Activated CD4-positive, alpha-beta memory T cell treated with anti-CD3 and anti-CD28 coated beads, Interleukin-2, amount 10 ng/mL, durations not matched to agents 7 days and 5 days (primary cell): ENCODE measurements at regions not wholly inside any gene's neighbourhood (a gene's known extent, or its start where the extent isn't known, plus 50 kb on each side); places are given as distances from the start of the nearest gene placed in this dataset.

Source experiments
- CTCF ChIA-PET: fragments of 350-600 bp; sonication (Branson Sonifier 250); formaldehyde crosslinking; loops from one replicate; lab custom pipeline; 2021; ENCODE audit warnings: antibody characterized with exemption, inconsistent platforms; lab: Charles Lee
- POLR2A ChIA-PET: fragments of 350-600 bp; sonication (Branson Sonifier 250); formaldehyde crosslinking; loops from one replicate; lab custom pipeline; 2021; ENCODE audit warnings: antibody characterized with exemption; lab: Charles Lee
- DNase-seq: peaks from one replicate; pipeline ENCODE4 v3.0.0-alpha.2; 2020
- H3K27ac Mint-ChIP-seq: one replicate; pipeline ENCODE4 v1.8.0; 2021; ENCODE audit warnings: mild to moderate bottlenecking, mixed read lengths
- H3K27me3 Mint-ChIP-seq: one replicate; pipeline ENCODE4 v1.8.0; 2021; ENCODE audit warnings: mixed read lengths
- H3K36me3 Mint-ChIP-seq: one replicate; pipeline ENCODE4 v1.8.0; 2021; ENCODE audit warnings: low read depth, mixed read lengths
- H3K4me1 Mint-ChIP-seq: one replicate; pipeline ENCODE4 v1.8.0; 2021; ENCODE audit warnings: mixed read lengths
- H3K4me3 Mint-ChIP-seq: one replicate; pipeline ENCODE4 v1.8.0; 2021; ENCODE audit warnings: mild to moderate bottlenecking, mixed read lengths
- H3K9me3 Mint-ChIP-seq: one replicate; pipeline ENCODE4 v1.8.0; 2021; ENCODE audit warnings: mixed read lengths

DNA sequence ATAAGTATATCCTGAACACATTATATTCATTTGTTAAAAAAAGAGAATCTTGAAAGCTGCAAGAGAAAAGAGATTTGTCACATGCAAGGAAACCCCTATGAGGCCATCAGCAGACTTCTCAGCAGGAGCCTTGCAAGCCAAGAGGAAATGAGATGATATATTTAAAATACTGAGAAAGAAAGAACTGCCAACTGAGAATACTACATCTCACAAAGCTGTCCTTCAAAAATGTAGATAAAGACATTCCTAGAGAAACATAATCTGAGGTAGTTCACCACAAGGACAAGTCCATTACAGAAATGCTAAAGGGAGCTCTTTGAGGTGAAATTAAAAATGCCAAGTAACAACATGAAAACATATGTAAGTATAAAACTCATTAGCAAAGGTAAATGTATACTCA, 224.4 kb upstream of the MBL2 start:
- no peak for DNase-seq
- no peak overlapping the region for H3K4me3 Mint-ChIP-seq
- no peak overlapping the region for H3K27ac Mint-ChIP-seq
- H3K27me3 Mint-ChIP-seq: no peaks in the 10 kb centered on the region
- no peaks in the 10 kb centered on the region for H3K36me3 Mint-ChIP-seq
- H3K4me1 Mint-ChIP-seq: no peaks in the 10 kb centered on the region
- ChIA-PET POLR2A (no interaction called here), CTCF (no interaction called here)
- peaks cover 4% of the 10 kb centered on the region for H3K9me3 Mint-ChIP-seq

DNA sequence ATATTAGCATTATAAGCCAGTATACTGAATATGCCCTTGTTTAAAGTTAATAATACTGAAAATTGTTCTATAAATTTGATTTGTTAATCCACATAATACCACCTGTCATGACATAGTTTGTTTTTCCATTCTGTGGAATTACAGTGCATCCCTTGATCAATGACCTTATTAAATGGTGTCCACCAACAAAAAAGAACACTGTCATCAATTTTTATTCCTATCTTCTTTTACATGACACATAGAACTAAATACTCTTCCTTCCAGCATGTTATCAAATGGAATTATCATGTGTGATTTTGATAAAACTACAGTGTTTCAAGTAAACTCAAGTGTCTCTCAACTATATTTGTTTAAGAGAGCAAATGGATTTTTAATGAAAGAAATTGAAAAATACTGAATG, 221.8 kb upstream of the MBL2 start:
- no peak overlapping the region for H3K27ac Mint-ChIP-seq
- DNase-seq: no peak
- no peaks in the 10 kb centered on the region for H3K27me3 Mint-ChIP-seq
- CTCF ChIA-PET: no interaction called here
- H3K4me1 Mint-ChIP-seq: no peaks in the 10 kb centered on the region
- peaks cover 6% of the 10 kb centered on the region for H3K9me3 Mint-ChIP-seq
- H3K36me3 Mint-ChIP-seq: no peaks in the 10 kb centered on the region
- POLR2A ChIA-PET: no interaction called here
- H3K4me3 Mint-ChIP-seq: no peak overlapping the region

DNA sequence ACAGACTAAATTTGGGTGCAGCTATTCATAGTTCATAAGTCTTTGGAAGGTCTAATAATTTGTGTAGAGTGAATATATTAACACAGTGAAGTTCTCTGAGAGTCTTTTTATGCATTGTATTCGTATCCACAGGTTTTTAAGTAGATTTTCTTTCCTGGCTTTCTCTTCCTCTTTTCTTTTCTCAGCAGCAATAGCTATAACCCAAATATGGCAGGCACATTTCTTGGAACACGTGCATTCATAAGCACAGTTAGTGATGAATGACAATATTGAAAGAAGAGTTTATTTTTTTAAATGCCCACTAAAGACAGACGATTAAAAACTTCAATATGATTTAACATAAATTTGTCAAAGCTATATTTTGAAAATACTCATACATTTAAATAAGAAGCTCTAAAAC, 220.5 kb upstream of the MBL2 start:
- ChIA-PET POLR2A (no interaction called here), CTCF (no interaction called here)
- H3K27ac Mint-ChIP-seq: no peak overlapping the region
- no peak overlapping the region for H3K4me3 Mint-ChIP-seq
- H3K27me3 Mint-ChIP-seq: no peaks in the 10 kb centered on the region
- no peak for DNase-seq
- H3K9me3 Mint-ChIP-seq: peaks cover 6% of the 10 kb centered on the region
- H3K4me1 Mint-ChIP-seq: no peaks in the 10 kb centered on the region
- H3K36me3 Mint-ChIP-seq: no peaks in the 10 kb centered on the region

DNA sequence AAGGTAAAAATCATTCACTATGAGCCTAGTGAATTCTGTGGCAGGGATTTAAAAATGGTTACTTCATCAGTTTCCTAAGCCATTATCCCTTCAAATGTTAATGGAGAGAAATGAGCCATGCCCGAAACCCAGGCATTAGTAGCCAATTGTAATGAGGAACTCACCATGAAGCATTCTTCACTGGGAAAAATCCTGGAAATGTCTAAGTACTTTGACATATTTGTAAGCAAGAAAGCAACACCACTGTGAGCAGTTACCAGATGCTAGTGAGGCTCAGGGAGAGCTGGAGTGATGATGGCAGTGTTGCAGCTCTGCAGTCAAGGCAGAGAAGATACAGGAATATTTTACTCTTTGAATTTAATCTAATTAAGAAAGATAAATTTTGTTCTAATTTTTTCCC, 220.0 kb upstream of the MBL2 start:
- H3K36me3 Mint-ChIP-seq: no peaks in the 10 kb centered on the region
- POLR2A ChIA-PET: no interaction called here
- CTCF ChIA-PET: no interaction called here
- peaks cover 6% of the 10 kb centered on the region for H3K9me3 Mint-ChIP-seq
- H3K4me1 Mint-ChIP-seq: no peaks in the 10 kb centered on the region
- DNase-seq: no peak
- H3K27ac Mint-ChIP-seq: no peak overlapping the region
- no peak overlapping the region for H3K4me3 Mint-ChIP-seq
- H3K27me3 Mint-ChIP-seq: no peaks in the 10 kb centered on the region

DNA sequence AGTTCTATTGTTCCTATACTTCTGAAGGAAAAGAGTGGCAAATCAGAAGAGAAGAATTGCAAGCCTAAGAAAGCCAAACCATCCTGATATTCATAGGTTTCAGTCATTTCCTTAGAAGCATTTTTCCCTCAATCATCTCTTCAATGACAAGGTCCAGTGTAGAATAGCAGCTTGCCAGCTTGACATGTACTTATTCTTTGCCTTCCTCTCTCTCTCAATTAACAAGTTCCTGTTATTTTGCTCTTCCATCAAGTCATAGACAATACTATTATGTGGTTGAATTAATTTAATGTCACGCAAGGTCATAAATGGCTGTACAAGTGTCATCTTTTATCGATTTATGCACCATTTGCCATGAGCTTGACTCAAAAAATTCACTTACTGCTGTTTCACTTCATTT, 216.3 kb upstream of the MBL2 start:
- Mint-ChIP-seq H3K9me3 (peaks cover 2% of the 10 kb centered on the region), H3K27ac (no peak overlapping the region), H3K4me1 (no peaks in the 10 kb centered on the region), H3K27me3 (no peaks in the 10 kb centered on the region), H3K36me3 (no peaks in the 10 kb centered on the region), H3K4me3 (no peak overlapping the region)
- CTCF ChIA-PET: no interaction called here
- no peak for DNase-seq
- POLR2A ChIA-PET: no interaction called here

DNA sequence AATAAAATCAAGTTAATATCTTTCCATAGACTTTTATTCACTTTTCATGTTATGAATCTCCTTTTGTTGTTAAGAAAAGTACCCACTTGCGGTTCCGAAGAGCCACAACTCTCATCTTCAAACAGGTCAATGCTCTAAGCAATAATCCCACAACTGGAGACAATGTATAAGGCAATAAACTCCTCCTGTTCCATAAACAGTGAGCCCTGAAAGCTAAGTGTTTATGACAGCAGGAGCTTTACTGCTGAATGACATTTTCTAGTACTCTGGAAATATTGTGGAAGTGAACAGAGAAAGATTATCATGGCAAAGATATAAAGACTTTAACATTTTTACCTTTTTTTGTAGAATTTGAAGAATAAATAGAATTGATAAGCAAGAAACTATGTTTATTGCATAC, 213.5 kb upstream of the MBL2 start:
- Mint-ChIP-seq H3K4me1 (no peaks in the 10 kb centered on the region), H3K27ac (no peak overlapping the region), H3K4me3 (no peak overlapping the region), H3K9me3 (peaks cover 2% of the 10 kb centered on the region), H3K27me3 (no peaks in the 10 kb centered on the region), H3K36me3 (no peaks in the 10 kb centered on the region)
- CTCF ChIA-PET: no interaction called here
- DNase-seq: no peak
- POLR2A ChIA-PET: no interaction called here

DNA sequence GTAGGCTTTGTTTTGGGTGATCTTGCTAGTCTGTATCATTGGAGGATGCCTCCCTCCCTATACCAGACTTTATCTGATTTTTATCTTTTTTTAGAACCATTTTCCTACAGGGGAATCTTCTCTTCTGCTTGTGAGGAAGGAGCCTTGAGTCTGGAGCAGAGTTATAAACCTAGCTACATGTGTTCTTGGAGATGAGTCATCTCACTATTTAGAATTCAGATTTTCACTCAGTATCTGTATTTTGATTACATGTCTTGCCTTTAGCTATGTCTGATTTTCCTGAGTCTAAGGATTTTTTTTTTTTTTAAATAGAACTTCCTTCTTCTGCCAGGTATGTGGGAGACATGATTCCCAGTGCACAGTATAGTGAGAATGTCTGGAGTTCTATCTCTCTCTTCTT, 211.6 kb upstream of the MBL2 start:
- Mint-ChIP-seq H3K4me1 (no peaks in the 10 kb centered on the region), H3K27ac (no peak overlapping the region), H3K4me3 (no peak overlapping the region), H3K9me3 (no peaks in the 10 kb centered on the region), H3K36me3 (no peaks in the 10 kb centered on the region), H3K27me3 (no peaks in the 10 kb centered on the region)
- CTCF ChIA-PET: no interaction called here
- DNase-seq: no peak
- POLR2A ChIA-PET: no interaction called here

DNA sequence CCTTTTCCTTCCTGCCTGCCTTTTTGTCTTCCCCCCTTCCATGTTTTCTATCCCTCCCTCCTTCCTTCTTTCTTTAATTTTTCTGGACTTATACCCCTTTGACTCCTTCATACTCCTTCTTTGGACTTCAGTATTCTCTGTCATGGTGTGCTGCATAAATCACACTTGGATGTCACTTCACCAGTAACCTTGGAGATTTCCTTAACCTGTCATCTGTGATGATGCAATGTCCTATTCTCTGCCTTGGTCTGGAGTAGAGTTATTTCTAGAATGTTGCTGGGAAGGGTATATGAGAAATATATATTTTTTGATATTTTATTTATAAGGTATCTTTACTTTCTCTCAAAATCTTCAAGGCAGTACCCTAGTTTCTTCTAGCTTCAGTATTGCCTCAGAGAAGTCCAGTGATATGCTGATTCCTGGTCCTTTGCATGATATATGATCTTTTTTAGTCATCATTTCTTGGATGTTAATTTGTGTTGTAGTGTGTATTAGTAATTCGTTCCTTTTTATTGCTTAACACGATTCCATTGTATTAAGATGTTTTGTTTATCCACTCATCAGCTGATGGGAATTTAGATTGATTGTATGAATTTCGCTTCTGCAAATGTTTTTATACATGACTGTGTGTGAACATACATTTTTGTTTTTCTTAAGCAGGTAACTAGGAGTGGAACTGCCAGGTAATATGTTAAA, 206.9 kb upstream of the MBL2 start:
- CTCF ChIA-PET: no interaction called here
- H3K4me1 Mint-ChIP-seq: no peaks in the 10 kb centered on the region

DNA sequence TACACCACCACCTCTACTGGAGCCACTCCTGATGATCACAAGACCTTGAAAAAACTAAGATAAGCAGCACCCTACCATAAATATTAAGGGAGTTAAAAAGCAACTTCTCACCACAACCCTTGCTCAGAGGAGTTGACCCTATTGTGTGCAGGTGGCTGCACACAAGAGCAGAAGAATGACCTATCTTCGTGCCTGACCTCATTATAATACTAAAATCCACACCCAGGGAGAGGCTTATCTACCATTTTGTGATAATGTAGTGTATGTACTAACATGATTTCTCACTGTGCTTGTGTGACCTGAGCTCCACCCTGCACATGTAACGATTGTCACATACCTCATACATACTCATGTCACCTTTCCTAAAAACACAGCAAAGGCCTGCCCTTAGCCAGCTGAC, 205.0 kb upstream of the MBL2 start:
- ChIA-PET CTCF (no interaction called here), POLR2A (no interaction called here)
- no peak for DNase-seq
- H3K27me3 Mint-ChIP-seq: no peaks in the 10 kb centered on the region
- H3K36me3 Mint-ChIP-seq: no peaks in the 10 kb centered on the region
- H3K9me3 Mint-ChIP-seq: peaks cover 11% of the 10 kb centered on the region
- H3K27ac Mint-ChIP-seq: no peak overlapping the region
- no peak overlapping the region for H3K4me3 Mint-ChIP-seq
- no peaks in the 10 kb centered on the region for H3K4me1 Mint-ChIP-seq

More for the DNA sequence above, 206.9 kb upstream of the MBL2 start:
- H3K27me3 Mint-ChIP-seq: no peaks in the 10 kb centered on the region
- H3K27ac Mint-ChIP-seq: no peak overlapping the region
- peaks cover 4% of the 10 kb centered on the region for H3K9me3 Mint-ChIP-seq
- POLR2A ChIA-PET: no interaction called here
- H3K4me3 Mint-ChIP-seq: no peak overlapping the region
- H3K36me3 Mint-ChIP-seq: no peaks in the 10 kb centered on the region
- no peak for DNase-seq

DNA sequence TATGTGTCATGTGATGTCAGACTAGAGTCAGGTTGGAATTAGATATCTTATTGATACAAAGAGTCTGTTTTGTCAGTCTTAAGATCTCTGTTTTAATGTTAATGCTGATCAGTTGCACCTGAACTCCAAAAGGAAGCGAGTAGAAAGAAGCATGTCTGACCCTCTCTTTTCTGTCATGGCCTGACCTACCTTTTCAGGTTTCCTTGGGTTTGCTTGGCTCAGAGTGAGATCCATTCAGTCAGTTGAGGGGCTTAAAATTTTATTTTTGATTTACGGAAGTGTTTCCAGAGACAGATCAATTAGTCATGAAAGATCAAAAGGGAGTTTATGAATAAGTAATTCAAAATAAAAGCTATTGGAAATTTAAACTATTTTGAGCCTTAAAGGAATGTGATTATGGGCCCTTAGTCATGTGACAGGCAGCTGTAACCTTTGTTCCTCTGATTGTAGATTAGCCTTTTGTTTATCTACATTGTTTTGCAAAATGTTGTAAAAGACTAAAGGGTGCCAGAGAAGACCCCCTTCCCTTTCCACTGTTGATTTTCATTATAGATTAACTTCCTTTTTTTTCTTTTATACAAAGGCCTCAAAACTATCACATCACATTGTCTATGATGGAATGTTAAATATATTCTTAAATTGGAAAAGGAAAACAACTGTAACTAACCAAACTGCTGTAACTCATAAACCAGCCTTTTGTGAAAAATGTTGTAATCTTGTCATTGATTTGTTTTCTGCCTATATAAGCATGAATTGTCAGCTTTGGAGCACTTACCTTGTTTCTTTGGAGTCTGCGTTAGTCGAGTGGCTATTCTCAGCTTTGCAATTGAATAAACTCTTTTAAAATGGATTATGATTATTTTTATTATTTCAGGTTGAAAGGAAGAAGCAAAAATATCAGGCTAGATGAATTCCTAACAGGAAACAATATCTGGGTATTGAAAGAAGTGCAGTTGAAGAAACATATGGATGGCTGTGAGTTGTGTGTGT, 195.5 kb upstream of the MBL2 start:
- ChIA-PET POLR2A (no interaction called here), CTCF (no interaction called here)
- Mint-ChIP-seq H3K36me3 (no peaks in the 10 kb centered on the region), H3K4me1 (no peaks in the 10 kb centered on the region), H3K27ac (no peak overlapping the region), H3K4me3 (no peak overlapping the region), H3K9me3 (peaks cover 13% of the 10 kb centered on the region), H3K27me3 (no peaks in the 10 kb centered on the region)
- DNase-seq: no peak

DNA sequence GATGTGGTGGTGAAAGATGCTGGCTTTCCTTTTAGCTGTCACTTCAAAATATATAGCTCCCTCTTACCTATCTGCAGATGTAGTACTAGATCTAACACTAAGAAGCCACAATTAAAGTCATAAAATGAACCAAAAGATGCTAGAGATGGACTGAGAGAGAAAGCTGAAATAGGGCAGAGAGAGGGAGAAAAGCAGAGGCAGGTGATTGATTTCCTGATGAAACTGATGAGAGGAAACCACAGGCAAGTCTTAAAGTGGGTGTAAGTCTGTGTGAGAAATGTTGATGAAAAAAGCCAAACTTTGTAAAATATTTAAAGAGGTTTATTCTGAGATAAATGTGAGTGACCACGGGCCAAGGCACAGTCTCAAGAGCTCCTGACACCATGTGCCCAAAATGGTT, 194.3 kb upstream of the MBL2 start:
- Mint-ChIP-seq H3K4me3 (no peak overlapping the region), H3K27me3 (no peaks in the 10 kb centered on the region), H3K27ac (no peak overlapping the region), H3K9me3 (peaks cover 9% of the 10 kb centered on the region), H3K36me3 (no peaks in the 10 kb centered on the region), H3K4me1 (no peaks in the 10 kb centered on the region)
- ChIA-PET CTCF (no interaction called here), POLR2A (no interaction called here)
- no peak for DNase-seq

DNA sequence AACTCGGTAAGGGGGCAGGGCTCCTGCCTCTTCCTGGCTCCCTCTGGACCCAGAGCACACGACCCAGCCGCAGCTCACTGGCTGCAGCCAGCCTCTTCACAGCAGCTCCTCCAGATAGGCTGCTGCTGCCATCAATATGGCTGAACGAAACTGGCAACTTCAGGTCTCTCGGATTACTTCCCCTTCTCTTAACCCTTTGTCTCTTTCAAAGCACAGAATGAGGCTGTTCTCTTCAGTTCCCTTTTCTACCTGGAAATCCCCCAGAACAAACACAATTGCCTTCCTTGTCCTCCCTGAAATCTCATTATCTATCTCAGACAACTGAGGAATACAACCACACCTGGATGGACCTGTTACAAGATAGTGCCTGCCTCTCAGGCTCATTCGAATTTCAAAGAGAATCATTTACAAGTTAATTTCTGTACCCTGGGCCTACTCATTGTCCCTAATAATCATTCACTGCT, 193.4 kb upstream of the MBL2 start:
- ChIA-PET CTCF (no interaction called here), POLR2A (no interaction called here)
- H3K27me3 Mint-ChIP-seq: no peaks in the 10 kb centered on the region
- peaks cover 8% of the 10 kb centered on the region for H3K9me3 Mint-ChIP-seq
- H3K36me3 Mint-ChIP-seq: no peaks in the 10 kb centered on the region
- H3K4me3 Mint-ChIP-seq: no peak overlapping the region
- H3K4me1 Mint-ChIP-seq: no peaks in the 10 kb centered on the region
- no peak for DNase-seq
- no peak overlapping the region for H3K27ac Mint-ChIP-seq

DNA sequence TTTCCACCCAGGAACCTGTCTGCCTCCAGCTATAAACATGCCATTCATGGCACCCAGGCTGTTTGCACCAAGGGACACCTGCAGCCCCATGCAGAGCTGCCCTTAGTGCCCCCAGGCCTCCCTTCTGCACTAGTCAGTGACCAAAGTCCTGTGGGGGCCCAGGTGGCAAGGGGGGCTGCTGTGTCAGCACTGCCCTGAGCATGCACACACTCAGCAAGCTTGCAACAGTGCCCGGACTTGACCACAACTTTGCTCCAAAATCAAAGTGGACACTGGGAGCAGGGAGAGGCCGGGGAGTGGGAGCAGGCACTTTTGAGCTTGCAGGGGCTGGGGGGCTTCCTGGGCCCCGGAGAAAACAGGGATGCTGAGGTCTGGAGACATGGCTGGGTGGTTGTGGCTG, 192.9 kb upstream of the MBL2 start:
- H3K27ac Mint-ChIP-seq: no peak overlapping the region
- H3K9me3 Mint-ChIP-seq: peaks cover 8% of the 10 kb centered on the region
- H3K4me3 Mint-ChIP-seq: no peak overlapping the region
- POLR2A ChIA-PET: no interaction called here
- no peaks in the 10 kb centered on the region for H3K4me1 Mint-ChIP-seq
- H3K27me3 Mint-ChIP-seq: no peaks in the 10 kb centered on the region
- H3K36me3 Mint-ChIP-seq: no peaks in the 10 kb centered on the region
- no peak for DNase-seq
- CTCF ChIA-PET: no interaction called here
